Neuronal stem cell (in vitro differentiated cells): ENCODE measurements at regions not wholly inside any gene's neighbourhood (a gene's known extent, or its start where the extent isn't known, plus 50 kb on each side); places are given as distances from the start of the nearest gene placed in this dataset.

Source experiments
- DNase-seq: peaks from one replicate; pipeline ENCODE4 v3.0.0-alpha.2; 2013; ENCODE audit warnings: low spot score
- H2AFZ ChIP-seq: one replicate; pipeline ENCODE4 v1.6.1; 2013; ENCODE audit warnings: mild to moderate bottlenecking, low read length, inconsistent platforms
- H2AK5ac ChIP-seq: 2 replicates; pipeline ENCODE4 v1.6.1; 2013; ENCODE audit warnings: low read depth, mild to moderate bottlenecking, inconsistent platforms, low read length, moderate library complexity, mixed read lengths
- H2BK120ac ChIP-seq: 2 replicates; pipeline ENCODE4 v1.6.1; 2013; ENCODE audit warnings: low read depth, mild to moderate bottlenecking, inconsistent platforms, low read length, moderate library complexity, mixed read lengths
- H2BK12ac ChIP-seq: one replicate; pipeline ENCODE4 v1.6.1; 2013; ENCODE audit warnings: low read length, inconsistent platforms
- H2BK15ac ChIP-seq: 2 replicates; pipeline ENCODE4 v1.6.1; 2013; ENCODE audit warnings: mild to moderate bottlenecking, low read length, inconsistent platforms, mixed read lengths
- H2BK5ac ChIP-seq: one replicate; pipeline ENCODE4 v1.6.1; 2013; ENCODE audit warnings: inconsistent platforms, mild to moderate bottlenecking, low read length, moderate library complexity
- H3K14ac ChIP-seq: one replicate; pipeline ENCODE4 v1.6.1; 2013; ENCODE audit warnings: low read length, inconsistent platforms
- H3K18ac ChIP-seq: 2 replicates; pipeline ENCODE4 v1.6.1; 2013; ENCODE audit warnings: low read length, inconsistent platforms
- H3K23ac ChIP-seq: 2 replicates; pipeline ENCODE4 v1.6.1; 2013; ENCODE audit warnings: low read depth, mild to moderate bottlenecking, mixed read lengths, low read length, inconsistent platforms; ENCODE audit not compliant: poor library complexity
- H3K27ac ChIP-seq: replicated peaks from 3 replicates; pipeline ENCODE4 v1.5.1; 2013; ENCODE audit warnings: low read length, inconsistent platforms
- H3K27me3 ChIP-seq, 3 experiments: 2 replicates each; pipeline ENCODE4 v1.6.1; 2013; ENCODE audit warnings: low read length in 3 of 3, mild to moderate bottlenecking in 2 of 3, inconsistent platforms in 1 of 3, low read depth in 1 of 3, mixed read lengths in 1 of 3, moderate library complexity in 1 of 3; ENCODE audit not compliant: control insufficient read depth in 3 of 3, insufficient read depth in 3 of 3
- H3K36me3 ChIP-seq, 2 donors: replicated peaks in 1 of 2; 2 replicates each; pipeline ENCODE4 v1.6.1; 2013; ENCODE audit warnings: low read length in 2 of 2; ENCODE audit not compliant: control insufficient read depth in 2 of 2, insufficient read depth in 2 of 2
- H3K4ac ChIP-seq: 2 replicates; pipeline ENCODE4 v1.6.1; 2013; ENCODE audit warnings: inconsistent platforms, mild to moderate bottlenecking, low read length, moderate library complexity
- H3K4me1 ChIP-seq, 2 donors: 1 replicate in 1 of 2; 2 replicates in 1 of 2; pipeline ENCODE4 v1.6.1; 2013; ENCODE audit warnings: low read length in 2 of 2, low read depth in 1 of 2; ENCODE audit not compliant: control insufficient read depth in 2 of 2, insufficient read depth in 1 of 2
- H3K4me2 ChIP-seq: one replicate; pipeline ENCODE4 v1.6.1; 2013; ENCODE audit warnings: mild to moderate bottlenecking, low read length, inconsistent platforms; ENCODE audit not compliant: insufficient read depth, poor library complexity, severe bottlenecking
- H3K4me3 ChIP-seq, 2 donors: 2 replicates each; pipeline ENCODE4 v1.5.1; 2013; ENCODE audit warnings: low read length in 2 of 2, mild to moderate bottlenecking in 2 of 2, inconsistent platforms in 1 of 2, moderate library complexity in 1 of 2
- H3K79me1 ChIP-seq: one replicate; pipeline ENCODE4 v1.6.1; 2013; ENCODE audit warnings: low read depth, mild to moderate bottlenecking, inconsistent platforms, low read length, moderate library complexity
- H3K9ac ChIP-seq: one replicate; pipeline ENCODE4 v1.6.1; 2013; ENCODE audit warnings: mild to moderate bottlenecking, low read depth, low read length, inconsistent platforms; ENCODE audit not compliant: poor library complexity
- H3K9me3 ChIP-seq, 2 donors: replicated peaks in 1 of 2; 2 replicates each; pipeline versions ENCODE3 to v1.6.1; 2013; ENCODE audit warnings: low read length in 2 of 2, mild to moderate bottlenecking in 2 of 2, inconsistent platforms in 1 of 2, low read depth in 1 of 2, mixed read lengths in 1 of 2, moderate library complexity in 1 of 2; ENCODE audit not compliant: control insufficient read depth in 2 of 2, insufficient read depth in 1 of 2
- H4K8ac ChIP-seq: one replicate; pipeline ENCODE4 v1.6.1; 2013; ENCODE audit warnings: low read depth, mild to moderate bottlenecking, inconsistent platforms, low read length, moderate library complexity
- H4K91ac ChIP-seq: one replicate; pipeline ENCODE4 v1.6.1; 2013; ENCODE audit warnings: low read length, low read depth, mild to moderate bottlenecking, inconsistent platforms; ENCODE audit not compliant: poor library complexity
- WGBS, 2 donors: extraction: QIAGEN DNeasy Blood & Tissue Kit; methylation state at CpG; one replicate each; pipeline ENCODE4 v1.1.7; 2013; ENCODE audit warnings: missing lambda C conversion rate in 2 of 2, mixed read lengths in 1 of 2; ENCODE audit not compliant: insufficient read length in 2 of 2, insufficient replicate concordance in 1 of 2; ENCODE audit errors: extremely low coverage in 2 of 2; 5-methylcytosine and 5-hydroxymethylcytosine counted together

DNA sequence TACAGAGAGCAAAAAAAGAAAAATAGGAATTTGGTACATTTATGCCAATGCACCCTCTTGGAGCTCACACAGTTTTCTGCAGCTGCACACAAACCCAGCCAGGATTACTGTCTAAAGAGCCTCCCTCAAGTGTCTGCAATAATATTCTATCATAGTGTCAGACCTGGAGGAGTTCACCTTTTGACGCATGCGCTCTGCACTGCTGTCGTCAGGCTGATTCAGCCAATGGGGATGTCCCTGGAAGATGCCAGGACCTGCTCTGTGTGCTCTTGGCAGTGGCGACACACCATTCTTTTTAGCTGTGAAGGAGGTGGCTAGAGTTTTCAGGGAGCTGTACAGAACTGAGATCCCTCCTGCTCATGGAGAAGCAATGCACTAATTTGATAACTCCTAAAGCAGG lies 249.0 kb upstream of the KIRREL3 start:
- Histone ChIP-seq H3K4ac (no peak overlapping the region), H3K14ac (no peak overlapping the region), H4K8ac (no peak overlapping the region), H3K27me3 (no peaks in the 10 kb centered on the region), H3K79me1 (no peaks in the 10 kb centered on the region), H3K4me3 (no peak overlapping the region), H3K23ac (no peak overlapping the region), H3K27ac (no peak overlapping the region), H3K9me3 (no peaks in the 10 kb centered on the region), H3K9ac (no peak overlapping the region), H2BK120ac (no peak overlapping the region), H4K91ac (no peak overlapping the region), H3K4me1 (peaks cover 0 to 5% of the 10 kb centered on the region in 2 donors), H2BK5ac (no peak overlapping the region), H2AFZ (no peak overlapping the region), H3K4me2 (no peak overlapping the region), H3K36me3 (no peaks in the 10 kb centered on the region), H2AK5ac (no peak overlapping the region), H2BK15ac (no peak overlapping the region), H3K18ac (no peak overlapping the region), H2BK12ac (no peak overlapping the region)
- no CpG with 5 or more reads among the region's 4 CpGs for WGBS, 2 donors
- no peak for DNase-seq

- H3K27me3 ChIP-seq, result no peaks in the 10 kb centered on the region
Measured at GRCh38 chr11:127248476-127248875, 247.9 kb upstream of the KIRREL3 start.

DNA sequence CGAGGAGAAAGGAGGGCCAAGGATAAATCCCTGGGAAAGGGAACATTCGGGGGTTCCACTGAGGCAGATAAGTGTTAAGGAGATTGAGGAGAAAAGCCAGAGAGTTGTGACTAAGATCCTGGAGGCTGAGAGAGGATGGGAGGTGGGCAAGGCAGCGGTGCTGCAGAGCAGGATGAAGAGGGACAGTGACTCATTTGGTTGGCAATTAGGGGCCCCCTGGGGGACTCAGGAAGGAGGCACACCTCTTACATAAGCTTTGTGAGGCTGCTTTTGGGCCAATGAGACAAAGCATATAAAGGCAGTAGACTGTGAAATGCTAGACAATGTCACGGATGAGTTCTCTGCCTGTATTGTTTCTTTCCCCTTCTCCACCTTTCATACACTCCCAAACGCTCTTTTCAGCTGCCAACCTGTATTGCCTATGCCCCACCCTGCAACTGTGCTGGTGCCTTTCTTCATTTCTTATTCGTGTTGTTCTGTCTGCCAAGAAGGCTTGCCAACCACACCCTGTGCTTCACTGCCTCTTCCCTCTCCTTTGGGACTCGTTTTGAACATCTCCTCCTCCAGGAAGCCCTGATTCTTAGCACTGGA lies 246.8 kb upstream of the KIRREL3 start:
- Histone ChIP-seq H4K91ac (no peak overlapping the region), H3K18ac (no peak overlapping the region), H3K27me3 (no peaks in the 10 kb centered on the region), H3K4me3 (no peak overlapping the region), H3K9ac (no peak overlapping the region), H2BK120ac (no peak overlapping the region), H2AFZ (no peak overlapping the region), H3K27ac (no peak overlapping the region), H2BK5ac (no peak overlapping the region), H3K14ac (no peak overlapping the region), H3K4me2 (no peak overlapping the region), H3K4me1 (peaks cover 0 to 8% of the 10 kb centered on the region in 2 donors), H2AK5ac (no peak overlapping the region), H3K4ac (no peak overlapping the region), H2BK12ac (no peak overlapping the region), H4K8ac (no peak overlapping the region), H3K23ac (no peak overlapping the region), H2BK15ac (no peak overlapping the region), H3K9me3 (no peaks in the 10 kb centered on the region), H3K36me3 (no peaks in the 10 kb centered on the region), H3K79me1 (no peaks in the 10 kb centered on the region)
- no CpG with 5 or more reads among the region's 7 CpGs for WGBS, 2 donors
- DNase-seq, result no peak

More at GRCh38 chr11:127248476-127248875, 247.9 kb upstream of the KIRREL3 start:
- no peak overlapping the region for H3K14ac ChIP-seq
- no peak overlapping the region for H3K4me2 ChIP-seq
- no peak overlapping the region for H3K27ac ChIP-seq
- H3K4ac ChIP-seq, result no peak overlapping the region
- no peak overlapping the region for H3K18ac ChIP-seq
- no peak overlapping the region for H2BK120ac ChIP-seq
- peaks cover 0 to 8% of the 10 kb centered on the region in 2 donors for H3K4me1 ChIP-seq
- no peak overlapping the region for H3K23ac ChIP-seq
- no peak overlapping the region for H2BK12ac ChIP-seq
- no CpG with 5 or more reads among the region's 3 CpGs for whole genome bisulfite sequencing, 2 donors
- no peak overlapping the region for H2AK5ac ChIP-seq
- H2AFZ ChIP-seq, result no peak overlapping the region
- no peaks in the 10 kb centered on the region for H3K9me3 ChIP-seq
- H3K9ac ChIP-seq, result no peak overlapping the region
- H4K8ac ChIP-seq, result no peak overlapping the region
- no peak overlapping the region for H2BK15ac ChIP-seq
- H3K79me1 ChIP-seq, result no peaks in the 10 kb centered on the region
- no peak overlapping the region for H4K91ac ChIP-seq
- no peak overlapping the region for H3K4me3 ChIP-seq
- no peak overlapping the region for H2BK5ac ChIP-seq
- no peaks in the 10 kb centered on the region for H3K36me3 ChIP-seq
- no peak for DNase-seq

DNA sequence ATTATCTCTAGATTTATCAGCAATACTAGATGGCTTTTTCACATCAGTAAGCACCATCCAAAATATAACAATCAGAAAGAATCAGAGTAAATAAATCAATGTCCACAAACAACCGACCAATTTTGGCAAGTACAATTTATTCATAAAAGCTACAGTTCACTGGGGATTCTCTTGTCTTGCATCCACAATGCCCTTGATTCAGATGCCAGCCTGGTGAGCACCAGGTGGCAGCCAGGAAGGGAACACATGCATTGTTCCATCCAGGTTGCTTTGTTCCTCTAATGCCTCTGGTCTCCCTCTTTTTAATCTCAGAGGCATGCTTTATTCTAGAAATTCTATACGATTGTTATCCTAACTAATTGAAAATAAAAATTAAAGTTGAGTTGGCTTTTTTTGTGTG lies 242.1 kb upstream of the KIRREL3 start:
- WGBS, 2 donors, result no CpG with 5 or more reads among the region's 2 CpGs
- DNase-seq, result no peak
- H3K27ac ChIP-seq, result no peak overlapping the region

More for the DNA sequence above, 242.1 kb upstream of the KIRREL3 start:
- H4K91ac ChIP-seq, result no peak overlapping the region
- H2BK5ac ChIP-seq, result no peak overlapping the region
- no peak overlapping the region for H4K8ac ChIP-seq
- no peak overlapping the region for H3K23ac ChIP-seq
- H3K4me3 ChIP-seq, result no peak overlapping the region
- H3K4me1 ChIP-seq, result peaks cover 0 to 8% of the 10 kb centered on the region in 2 donors
- H2BK15ac ChIP-seq, result no peak overlapping the region
- H3K9me3 ChIP-seq, result no peaks in the 10 kb centered on the region
- H3K36me3 ChIP-seq, result no peaks in the 10 kb centered on the region
- H3K18ac ChIP-seq, result no peak overlapping the region
- no peak overlapping the region for H2AFZ ChIP-seq
- H3K79me1 ChIP-seq, result no peaks in the 10 kb centered on the region
- H3K4ac ChIP-seq, result no peak overlapping the region
- no peak overlapping the region for H3K14ac ChIP-seq
- H2AK5ac ChIP-seq, result no peak overlapping the region
- H2BK12ac ChIP-seq, result no peak overlapping the region
- H3K27me3 ChIP-seq, result no peaks in the 10 kb centered on the region
- H3K9ac ChIP-seq, result no peak overlapping the region
- no peak overlapping the region for H2BK120ac ChIP-seq
- no peak overlapping the region for H3K4me2 ChIP-seq
